ENCODE measurements at regions not wholly inside any gene's neighbourhood (a gene's known extent, or its start where the extent isn't known, plus 50 kb on each side); places are given as distances from the start of the nearest gene placed in this dataset.

GRCh38 chr5:125499636-125500332 is 753.3 kb upstream of the ZNF608 start:
- DNase-seq (ENCODE audit: low spot score), result no peak

DNA sequence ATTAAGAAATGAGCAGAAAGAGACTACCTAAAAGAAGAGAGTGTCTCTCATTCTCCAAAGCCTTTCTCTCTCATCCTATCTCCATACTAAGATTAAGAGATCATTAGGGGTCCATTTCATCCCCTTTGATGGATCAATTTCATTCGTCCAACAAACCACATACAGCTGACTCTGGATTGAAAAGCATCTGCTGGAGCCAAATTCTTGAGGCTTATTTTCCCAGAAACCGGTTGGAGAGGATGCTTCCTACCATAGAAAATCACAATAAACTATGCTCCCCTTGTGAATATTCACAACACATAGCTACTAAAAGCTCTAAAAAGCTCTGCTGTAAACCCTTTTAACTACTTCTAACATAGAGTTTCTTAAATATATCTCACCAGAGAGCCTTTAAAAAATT is 755.0 kb upstream of the ZNF608 start:
- no peak for DNase-seq (ENCODE audit: low spot score)

DNA sequence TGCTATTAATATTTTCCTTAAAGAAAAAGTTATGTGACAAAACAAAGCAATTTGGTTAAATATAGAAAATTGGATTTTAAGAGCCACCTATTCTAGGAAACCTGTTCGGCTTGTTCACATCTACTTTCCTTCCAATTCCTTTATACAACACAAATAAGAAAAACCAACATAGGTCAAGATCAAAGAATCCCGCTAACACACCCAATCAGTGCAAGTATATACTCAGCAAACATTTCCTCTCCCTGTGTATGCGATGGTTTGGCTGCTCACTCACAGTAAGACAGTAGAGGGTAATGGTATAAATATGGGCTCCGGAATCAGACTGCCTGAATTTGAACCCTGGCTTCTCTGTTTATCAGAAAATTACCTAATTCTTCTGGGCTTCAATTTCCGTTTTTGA is 757.5 kb upstream of the ZNF608 start:
- no peak for DNase-seq (ENCODE audit: low spot score)

GRCh38 chr5:125505115-125505514 is 758.7 kb upstream of the ZNF608 start:
- DNase-seq (ENCODE audit: low spot score), result no peak

- DNase-seq (ENCODE audit: low spot score), result no peak
These were observed 759.7 kb upstream of the ZNF608 start for GRCh38 chr5:125506124-125506523.

GRCh38 chr5:125508225-125508624 is 761.8 kb upstream of the ZNF608 start:
- DNase-seq (ENCODE audit: low spot score), result no peak

DNA sequence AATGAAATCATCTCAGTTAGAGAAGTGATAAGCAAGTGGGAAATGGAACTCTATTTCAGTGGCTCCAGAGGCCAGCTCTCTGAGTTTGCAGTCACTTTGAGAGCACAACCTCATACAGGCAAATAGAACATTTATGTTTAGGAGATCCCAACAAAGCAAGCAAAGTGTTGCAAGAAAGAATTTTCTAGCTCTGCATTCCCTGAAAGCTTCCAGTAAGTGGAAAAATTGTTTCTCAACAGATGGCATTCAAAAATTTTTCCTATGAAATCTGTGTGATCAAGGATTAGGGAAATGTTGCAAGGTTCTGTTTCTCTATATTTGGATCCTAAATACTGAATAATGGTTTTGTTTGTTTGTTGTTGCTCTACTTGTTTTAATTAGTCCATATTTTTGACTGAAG is 764.2 kb upstream of the ZNF608 start:
- DNase-seq (ENCODE audit: low spot score), result no peak

GRCh38 chr5:125517973-125518550 is 771.6 kb upstream of the ZNF608 start:
- no peak for DNase-seq (ENCODE audit: low spot score)

- no peak for DNase-seq (ENCODE audit: low spot score)
These were observed 774.9 kb upstream of the ZNF608 start for GRCh38 chr5:125521289-125521688.

DNA sequence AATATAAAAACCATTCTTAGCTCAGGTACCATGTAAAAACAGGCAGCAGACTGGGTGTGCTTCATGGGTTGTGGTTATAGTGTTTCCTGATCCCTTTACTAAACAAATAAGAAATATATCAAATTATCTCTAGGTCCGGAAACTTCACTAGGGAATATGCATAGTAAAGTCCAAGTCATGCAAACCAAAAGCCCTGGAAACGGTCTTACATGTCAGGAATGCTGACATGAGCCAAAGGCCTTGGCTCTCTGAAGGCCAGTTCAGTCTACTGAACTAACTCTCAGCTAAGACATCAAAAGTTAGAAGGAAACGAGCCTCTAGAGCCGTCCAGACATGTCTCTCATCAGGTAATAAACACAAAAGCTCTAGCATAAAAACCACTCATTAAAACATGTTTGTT is 778.9 kb upstream of the ZNF608 start:
- DNase-seq (ENCODE audit: low spot score), result no peak

DNA sequence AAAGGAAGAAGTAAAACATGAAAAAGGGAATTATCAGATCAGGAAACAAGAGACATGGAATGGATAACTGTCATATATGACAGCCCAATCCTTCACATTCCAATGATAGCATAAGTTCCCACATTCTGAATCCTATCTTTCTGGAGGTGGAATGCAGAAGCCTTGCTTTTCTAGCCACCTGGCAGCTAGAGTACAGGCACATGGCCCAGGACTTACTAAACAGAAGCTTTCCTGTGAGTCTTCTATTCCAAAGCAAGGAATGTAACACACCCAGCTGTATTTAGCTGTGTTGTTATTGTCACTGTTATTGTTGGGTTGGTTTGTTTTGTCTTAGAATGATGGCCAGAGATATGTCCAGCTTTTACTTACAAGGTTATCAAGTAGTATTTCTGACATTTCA is 780.5 kb upstream of the ZNF608 start:
- no peak for DNase-seq (ENCODE audit: low spot score)

DNA sequence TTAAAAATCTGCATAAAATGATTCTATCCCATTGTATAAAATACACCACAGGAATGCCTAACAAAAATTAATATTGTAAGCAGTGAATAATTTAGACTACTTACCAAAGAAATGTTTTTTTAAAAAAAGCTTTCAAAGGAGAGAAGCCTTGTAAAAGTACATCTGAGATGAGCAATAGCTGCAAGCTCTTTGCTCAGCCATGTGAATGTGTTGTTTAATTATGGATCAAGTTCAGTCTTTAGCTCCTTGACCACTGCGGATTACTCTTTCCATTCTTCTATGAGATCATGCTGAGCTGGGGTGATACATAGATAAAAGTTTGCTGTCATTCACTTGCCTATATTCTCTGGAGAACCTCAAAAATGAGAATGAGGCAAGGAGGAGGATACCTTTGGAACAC is 782.4 kb upstream of the ZNF608 start:
- no peak for DNase-seq (ENCODE audit: low spot score)

GRCh38 chr5:125530833-125531615 is 784.6 kb upstream of the ZNF608 start:
- no peak for DNase-seq (ENCODE audit: low spot score)

- no peak for DNase-seq (ENCODE audit: low spot score)
These were observed 789.7 kb upstream of the ZNF608 start for GRCh38 chr5:125536095-125536494.

DNA sequence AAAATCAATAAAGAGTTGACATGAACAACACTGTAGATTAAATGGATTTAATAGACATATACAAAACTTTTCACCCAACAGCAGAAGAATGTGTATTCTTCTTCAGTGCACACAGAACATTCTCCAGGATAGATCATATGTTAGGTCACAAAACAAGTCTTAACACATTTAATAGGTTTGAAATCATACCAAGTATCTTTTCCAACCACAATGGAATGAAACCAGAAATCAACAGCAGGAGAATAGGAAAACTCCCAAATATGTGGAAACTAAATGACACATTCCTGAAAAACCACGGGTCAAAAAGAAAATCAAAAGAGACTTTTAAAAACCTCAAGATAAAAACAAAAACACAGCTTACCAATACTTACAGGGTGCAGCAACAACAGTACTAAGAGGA is 790.1 kb upstream of the ZNF608 start:
- peak; percentile 28 for DNase-seq (ENCODE audit: low spot score)

DNA sequence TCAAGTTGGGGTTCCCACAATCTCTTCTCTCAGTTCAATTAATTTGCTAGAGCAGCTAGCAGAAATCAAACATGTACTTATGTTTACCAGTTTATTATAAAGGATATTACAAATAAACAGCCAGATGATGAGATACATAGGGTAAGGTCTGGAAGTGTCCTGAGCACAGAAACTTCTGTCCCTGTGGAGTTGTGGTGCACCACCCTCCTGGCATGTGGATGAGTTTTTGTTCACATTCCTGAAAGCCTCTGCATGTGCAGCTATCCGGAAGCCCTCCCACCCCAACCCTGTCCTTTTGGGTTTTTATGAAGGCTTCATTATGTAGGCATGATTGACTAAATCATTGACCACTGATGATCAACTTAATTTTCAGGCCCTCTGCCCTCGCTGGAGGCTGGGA is 791.2 kb upstream of the ZNF608 start:
- DNase-seq (ENCODE audit: low spot score), result no peak

GRCh38 chr5:125538469-125538868 is 792.0 kb upstream of the ZNF608 start:
- no peak for DNase-seq (ENCODE audit: low spot score)

DNA sequence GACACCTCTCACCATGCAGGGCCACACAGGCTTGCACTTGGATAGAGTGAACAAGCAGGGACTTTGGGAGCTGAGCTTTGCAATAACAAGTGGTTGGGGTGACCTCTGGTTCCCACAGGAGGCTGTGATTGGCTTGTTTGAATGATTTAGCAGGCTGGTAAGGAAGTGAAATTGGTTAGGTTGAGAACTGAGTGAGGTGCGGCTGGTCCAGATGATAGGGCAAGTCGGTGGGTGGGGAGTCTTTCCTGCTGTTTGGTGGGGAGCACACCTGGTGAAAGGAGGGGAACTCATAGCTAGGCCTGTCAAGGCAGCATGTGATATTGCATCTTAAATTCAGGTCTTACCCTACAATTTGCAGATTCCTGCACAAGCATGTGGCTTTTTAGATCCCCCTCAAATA is 794.6 kb upstream of the ZNF608 start:
- no peak for DNase-seq (ENCODE audit: low spot score)

GRCh38 chr5:125549322-125549911 is 803.0 kb upstream of the ZNF608 start:
- DNase-seq (ENCODE audit: low spot score), result no peak

- DNase-seq (ENCODE audit: low spot score), result peak; percentile 85
These were observed 803.8 kb upstream of the ZNF608 start for GRCh38 chr5:125550274-125550673.

DNA sequence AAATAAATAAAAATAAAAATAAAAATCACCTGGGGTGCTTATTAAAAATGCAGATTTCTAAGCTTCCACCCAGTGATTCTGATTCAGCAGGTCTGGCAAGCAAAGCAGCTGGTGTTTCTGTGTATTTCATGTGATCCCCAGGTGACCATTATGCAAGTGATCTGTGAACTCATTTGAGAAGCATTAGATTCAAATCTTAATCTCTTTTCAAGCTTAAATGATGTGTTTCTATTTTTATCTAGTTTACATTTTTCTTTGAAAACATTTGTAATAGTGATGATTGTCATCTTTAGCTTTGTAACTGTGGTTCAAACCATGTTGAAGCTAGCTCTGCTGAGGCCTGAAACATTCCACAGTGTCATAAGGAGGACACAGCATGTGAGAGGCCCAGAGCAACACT is 804.8 kb upstream of the ZNF608 start:
- peak; percentile 4 for DNase-seq (ENCODE audit: low spot score)

DNA sequence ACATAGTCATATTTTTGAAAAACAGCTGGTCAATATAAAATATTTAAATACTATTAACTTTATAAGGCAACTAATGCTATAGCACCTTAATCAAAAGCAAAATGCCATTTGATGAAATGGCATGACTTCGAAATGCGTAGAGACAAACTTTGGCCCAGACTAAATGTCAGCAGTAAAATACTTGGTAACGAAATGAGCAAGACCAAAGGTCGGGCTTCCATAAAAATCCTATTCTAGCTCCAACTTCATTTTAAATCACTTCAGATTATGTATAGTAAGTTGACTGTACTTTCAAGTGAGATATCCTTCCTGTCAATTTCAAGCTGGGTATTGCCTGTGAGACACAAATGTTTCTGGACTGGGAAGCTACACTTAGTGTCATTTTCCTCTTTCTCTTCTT is 805.4 kb upstream of the ZNF608 start:
- DNase-seq (ENCODE audit: low spot score), result no peak

GRCh38 chr5:125552486-125552885 is 806.0 kb upstream of the ZNF608 start:
- DNase-seq (ENCODE audit: low spot score), result no peak
